K562 (cell line): ENCODE measurements at regions not wholly inside any gene's neighbourhood (a gene's known extent, or its start where the extent isn't known, plus 50 kb on each side); places are given as distances from the start of the nearest gene placed in this dataset.

Experiments used
- ATAC-seq: fragments of 200-7000 bp; cut with Tn5 transposase; 3 replicates; pipeline ENCODE4 v1.9.1; 2020; ENCODE audit warnings: moderate library complexity
- BruUV-seq: library from RNA; stranded (reverse); fragments of 400-500 nt; replicated peaks from 2 replicates; lab custom pipeline; 2021; lab: Mats Ljungman, UMichigan
- CTCF ChIA-PET: fragments of 300-600 bp; formaldehyde crosslinking; extraction: SDS; loops from one replicate; lab custom pipeline; 2021; ENCODE audit warnings: low intra/inter-chr PET ratio; lab: Yijun Ruan, JAX
- POLR2A ChIA-PET: fragments of 300-600, 350-650 bp; sonication (Branson Sonifier 250); formaldehyde crosslinking; extraction: SDS; loops from one replicate; lab custom pipeline; 2021; ENCODE audit warnings: antibody characterized with exemption, inconsistent platforms; lab: Yijun Ruan, JAX
- DNase-seq, 4 experiments: peaks; one replicate each; pipeline versions ENCODE4 v3.0.0 to v3.0.0-alpha.2; 2011 to 2018; ENCODE audit warnings: low spot score in 3 of 4, mixed read lengths in 3 of 4; ENCODE audit errors: extremely low read depth in 1 of 4
- FAIRE-seq: peaks from 2 replicates; lab custom pipeline; 2011; peaks lifted over from hg19 to GRCh38; lab: Jason Lieb, UNC
- H2AFZ ChIP-seq: 2 replicates; pipeline ENCODE4 v1.6.0; 2011; ENCODE audit warnings: low read depth, low read length, control low read depth, inconsistent platforms
- H3K27ac ChIP-seq: fragments of 200-600 bp; 3 replicates; pipeline ENCODE4 v1.8.0; 2011; ENCODE audit warnings: low read depth, mild to moderate bottlenecking, control low read depth, inconsistent platforms, low read length, moderate library complexity, mixed read lengths; ENCODE audit errors: extremely low read depth
- H3K27me3 ChIP-seq, 2 experiments: fragments of 300-600 bp in 1 of 2; 2 replicates in 1 of 2; 3 replicates in 1 of 2; pipeline versions ENCODE4 v1.6.0 to v1.8.0; 2011; ENCODE audit warnings: inconsistent platforms in 2 of 2, low read length in 2 of 2, mild to moderate bottlenecking in 1 of 2, mixed read lengths in 1 of 2, moderate library complexity in 1 of 2; ENCODE audit not compliant: control insufficient read depth in 2 of 2, insufficient read depth in 2 of 2
- H3K36me3 ChIP-seq: fragments of 300-600 bp; 3 replicates; pipeline ENCODE4 v1.8.0; 2011; ENCODE audit warnings: mild to moderate bottlenecking, low read length, inconsistent platforms; ENCODE audit not compliant: control insufficient read depth, insufficient read depth
- H3K4me1 ChIP-seq, 2 experiments: fragments of 200-600 bp in 1 of 2; replicated peaks in 1 of 2; 2 replicates in 1 of 2; 3 replicates in 1 of 2; pipeline versions ENCODE4 v1.5.1 to v1.8.0; 2011; ENCODE audit warnings: inconsistent platforms in 2 of 2, low read length in 2 of 2, mild to moderate bottlenecking in 1 of 2, mixed read lengths in 1 of 2, moderate library complexity in 1 of 2; ENCODE audit not compliant: control insufficient read depth in 2 of 2, insufficient read depth in 2 of 2
- H3K4me2 ChIP-seq: 2 replicates; pipeline ENCODE4 v1.6.1; 2011; ENCODE audit warnings: low read length, control low read depth, inconsistent platforms, mixed read lengths; ENCODE audit not compliant: insufficient read depth
- H3K4me3 ChIP-seq: fragments of 200-600 bp; sonication (generic), shearing (Covaris generic); 2 replicates; pipeline ENCODE4 v1.5.1; 2016; ENCODE audit warnings: control low read depth, inconsistent platforms
- H3K79me2 ChIP-seq: fragments of 200-600 bp; 3 replicates; pipeline ENCODE4 v1.8.0; 2011; ENCODE audit warnings: low read length, inconsistent platforms; ENCODE audit not compliant: control insufficient read depth, insufficient read depth
- H3K9ac ChIP-seq, 2 experiments: 2 replicates each; pipeline versions ENCODE4 v1.6.0 to v1.6.1; 2011; ENCODE audit warnings: low read depth in 2 of 2, low read length in 2 of 2, control low read depth in 1 of 2, inconsistent platforms in 1 of 2, mild to moderate bottlenecking in 1 of 2, mixed read lengths in 1 of 2; ENCODE audit not compliant: insufficient read depth in 1 of 2
- H3K9me1 ChIP-seq: one replicate; pipeline ENCODE4 v1.6.0; 2011; ENCODE audit warnings: inconsistent platforms, mild to moderate bottlenecking, low read length, moderate library complexity; ENCODE audit not compliant: control insufficient read depth, insufficient read depth
- H3K9me3 ChIP-seq: replicated peaks from 2 replicates; pipeline ENCODE4 v1.5.1; 2011; ENCODE audit warnings: low read depth, low read length, inconsistent platforms; ENCODE audit not compliant: control insufficient read depth, insufficient read depth
- H4K20me1 ChIP-seq: replicated peaks from 2 replicates; pipeline ENCODE4 v1.6.1; 2011; ENCODE audit warnings: low read length, inconsistent platforms, mixed read lengths; ENCODE audit not compliant: control insufficient read depth, insufficient read depth
- CHCHD3 ChIP-seq: fragments of 250-450 bp; sonication (Bioruptor Pico); IDR thresholded peaks from 2 replicates; pipeline ENCODE4 v2.1.2; 2022; ENCODE audit warnings: mild to moderate bottlenecking
- ETS2 ChIP-seq: IDR thresholded peaks from 2 replicates; pipeline ENCODE4 v1.6.1; 2016; ENCODE audit warnings: borderline replicate concordance, missing genetic modification characterization, mild to moderate bottlenecking, moderate library complexity, missing compliant biosample characterization; ENCODE audit not compliant: poor library complexity, severe bottlenecking
- LCOR ChIP-seq: sonication (generic); formaldehyde crosslinking; IDR thresholded peaks from 2 replicates; pipeline ENCODE4 v1.8.0; 2022; ENCODE audit warnings: mild to moderate bottlenecking, missing genetic modification reagents
- SNRNP70 ChIP-seq: fragments of 200-400 bp; formaldehyde crosslinking; optimal IDR thresholded peaks from 2 replicates; pipeline ENCODE3; 2017; ENCODE audit warnings: low read depth, low read length
- TCF3 ChIP-seq: sonication (generic); formaldehyde crosslinking; IDR thresholded peaks from 2 replicates; pipeline ENCODE4 v1.4.0; 2020; ENCODE audit warnings: mild to moderate bottlenecking, missing genetic modification reagents
- U2AF1 ChIP-seq: fragments of 200-400 bp; formaldehyde crosslinking; optimal IDR thresholded peaks from 2 replicates; pipeline ENCODE3; 2017; ENCODE audit warnings: mild to moderate bottlenecking, low read depth, low read length, moderate library complexity
- ZNF584 ChIP-seq: fragments of 200-800 bp; sonication (Bioruptor generic); IDR thresholded peaks from 2 replicates; pipeline ENCODE4 v1.6.1; 2016; ENCODE audit warnings: low read depth, mild to moderate bottlenecking, missing genetic modification characterization, missing compliant biosample characterization
- ZNF707 ChIP-seq: fragments of 250-450 bp; sonication (Bioruptor Pico); conservative IDR thresholded peaks from 2 replicates; pipeline ENCODE4 v1.8.0; 2022; ENCODE audit warnings: inconsistent platforms, mild to moderate bottlenecking, moderate library complexity
- WGBS: fragments of 100-300 bp; shearing (Covaris generic); methylation state at CpG from one replicate; pipeline ENCODE4 v1.1.6; 2016; ENCODE audit warnings: low coverage, mixed read lengths; ENCODE audit not compliant: insufficient coverage; ENCODE audit errors: missing lambda C conversion rate; 5-methylcytosine and 5-hydroxymethylcytosine counted together
- in situ Hi-C: fragments of 300-500 bp; cut with MboI; formaldehyde crosslinking; loops from 4 replicates; pipeline ENCODE4 v1.15.0; 2018; ENCODE audit warnings: inconsistent platforms, mixed read lengths
- intact Hi-C: fragments of 100-400 bp; cut with micrococcal nuclease; formaldehyde crosslinking; loops from 2 replicates; pipeline ENCODE4 v1.14.2; 2022
- TF ChIP-seq, protein P1 (sequence below): fragments of 450-650 bp; formaldehyde crosslinking; IDR thresholded peaks from 2 replicates; pipeline ENCODE4 v1.4.0; 2022; ENCODE audit warnings: missing genetic modification characterization

DNA sequence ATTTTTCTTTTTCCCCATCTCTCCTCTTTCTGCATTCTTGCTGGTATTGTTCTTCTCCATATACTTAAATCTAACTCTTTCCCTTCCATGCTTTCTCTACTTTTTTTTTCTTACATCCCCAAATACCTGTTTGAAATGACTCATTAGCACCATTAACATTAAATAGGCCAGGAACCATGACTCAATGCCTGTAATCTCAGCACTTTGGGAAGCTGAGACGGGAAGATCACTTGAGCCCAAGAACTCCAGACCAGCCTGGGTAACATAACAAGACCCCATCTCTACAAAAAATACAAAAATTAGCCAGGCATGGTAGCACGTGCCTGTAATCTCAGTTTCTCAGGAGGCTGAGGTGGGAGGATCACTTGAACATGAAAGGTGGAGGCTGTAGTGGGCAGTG, 1026.8 kb downstream of the GATA3 start:
- Histone ChIP-seq H3K9me1 (no peaks in the 10 kb centered on the region), H3K4me1 (no peaks in the 10 kb centered on the region), H3K9me3 (0 out of 2 replicates have a peak, but pooled peaks cover 2% of the 10 kb centered on the region), H4K20me1 (no peaks in the 10 kb centered on the region), H3K79me2 (no peaks in the 10 kb centered on the region), H3K27ac (no peak overlapping the region), H3K27me3 (no peaks in the 10 kb centered on the region), H3K9ac (no peak overlapping the region), H2AFZ (no peak overlapping the region), H3K36me3 (no peaks in the 10 kb centered on the region), H3K4me2 (no peak overlapping the region), H3K4me3 (no peak overlapping the region)
- WGBS, result 0% methylated on average over 2 of the region's 2 CpGs
- in situ Hi-C loops, result no loop called here
- ChIA-PET POLR2A (no interaction called here), CTCF (no interaction called here)
- no peak for DNase-seq
- TF ChIP-seq SNRNP70 (no peak), TCF3 (no peak), LCOR (CRISPR knock-in tag) (no peak), U2AF1 (no peak)
- TF ChIP-seq, protein P1, sequence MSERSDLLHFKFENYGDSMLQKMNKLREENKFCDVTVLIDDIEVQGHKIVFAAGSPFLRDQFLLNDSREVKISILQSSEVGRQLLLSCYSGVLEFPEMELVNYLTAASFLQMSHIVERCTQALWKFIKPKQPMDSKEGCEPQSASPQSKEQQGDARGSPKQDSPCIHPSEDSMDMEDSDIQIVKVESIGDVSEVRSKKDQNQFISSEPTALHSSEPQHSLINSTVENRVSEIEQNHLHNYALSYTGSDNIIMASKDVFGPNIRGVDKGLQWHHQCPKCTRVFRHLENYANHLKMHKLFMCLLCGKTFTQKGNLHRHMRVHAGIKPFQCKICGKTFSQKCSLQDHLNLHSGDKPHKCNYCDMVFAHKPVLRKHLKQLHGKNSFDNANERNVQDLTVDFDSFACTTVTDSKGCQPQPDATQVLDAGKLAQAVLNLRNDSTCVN, result no peak
- intact Hi-C loops, result no loop called here
- ATAC-seq, result no peak
- no TSS peak for BruUV-seq
- FAIRE-seq, result no peak

DNA sequence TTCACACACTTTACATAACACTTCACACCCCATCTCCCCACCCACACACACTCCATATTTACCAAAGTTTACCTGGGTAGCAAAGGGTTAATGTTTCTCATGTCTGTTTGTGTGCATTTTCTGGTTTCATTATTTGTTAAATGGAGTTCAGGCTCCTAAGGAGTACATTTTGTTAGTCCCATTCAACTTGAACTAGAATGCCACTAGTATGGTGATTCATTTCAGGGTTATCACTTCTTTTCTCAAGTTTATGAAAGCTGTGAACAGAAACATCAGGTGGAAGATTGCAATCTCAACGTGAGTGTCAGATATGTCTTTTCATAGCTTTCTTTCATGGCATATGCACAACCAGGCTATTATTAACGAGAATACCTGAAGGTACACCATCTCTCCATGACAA, 1027.5 kb downstream of the GATA3 start:
- DNase-seq (no peak), ATAC-seq (no peak), FAIRE-seq (no peak)
- WGBS, result 0% methylated on average over 2 of the region's 2 CpGs
- no peaks in the 10 kb centered on the region for H3K9me1 ChIP-seq
- in situ Hi-C loops (no loop called here), intact Hi-C loops (no loop called here)
- H3K4me1 ChIP-seq, result no peaks in the 10 kb centered on the region
- no peak overlapping the region for H3K27ac ChIP-seq
- no peaks in the 10 kb centered on the region for H3K36me3 ChIP-seq
- H3K9me3 ChIP-seq, result 0 out of 2 replicates have a peak, but pooled peaks cover 2% of the 10 kb centered on the region
- H2AFZ ChIP-seq, result no peak overlapping the region
- no peaks in the 10 kb centered on the region for H3K27me3 ChIP-seq
- no peaks in the 10 kb centered on the region for H4K20me1 ChIP-seq
- no peaks in the 10 kb centered on the region for H3K79me2 ChIP-seq
- no peak overlapping the region for H3K4me3 ChIP-seq
- no peak overlapping the region for H3K4me2 ChIP-seq
- CTCF ChIA-PET, result no interaction called here
- POLR2A ChIA-PET, result no interaction called here
- no peak overlapping the region for H3K9ac ChIP-seq
- BruUV-seq, result no TSS peak
- TF ChIP-seq, protein P1, result no peak
- no peak for TF ChIP-seq CHCHD3 (CRISPR knock-in tag)
- no peak for TF ChIP-seq ZNF584 (CRISPR knock-in tag)
- TF ChIP-seq ZNF707, result no peak
- no peak for TF ChIP-seq ETS2 (tag)
